A673 (cell line): ENCODE measurements at regions not wholly inside any gene's neighbourhood (a gene's known extent, or its start where the extent isn't known, plus 50 kb on each side); places are given as distances from the start of the nearest gene placed in this dataset.

Experiments used
- BruUV-seq: library from RNA; stranded (reverse); fragments of 400-500 nt; replicated peaks from 2 replicates; lab custom pipeline; 2021; lab: Mats Ljungman, UMichigan
- CTCF ChIA-PET: fragments of 300-600 bp; sonication (Branson Sonifier 250); formaldehyde crosslinking; loops from one replicate; lab custom pipeline; 2022; ENCODE audit warnings: antibody characterized with exemption; lab: Charles Lee
- POLR2A ChIA-PET: fragments of 300-600 bp; sonication (Branson Sonifier 250); formaldehyde crosslinking; loops from one replicate; lab custom pipeline; 2022; ENCODE audit warnings: antibody characterized with exemption; ENCODE audit not compliant: low non-redundant PET; lab: Charles Lee
- DNase-seq: peaks from one replicate; pipeline ENCODE4 v3.0.0-alpha.2; 2015; ENCODE audit warnings: low spot score
- H3K27ac ChIP-seq: fragments of 200-600 bp; sonication (generic); 2 replicates; pipeline ENCODE4 v1.5.1; 2016; ENCODE audit warnings: mixed run types, low read depth, mild to moderate bottlenecking, mixed read lengths, antibody characterized with exemption, low read length; ENCODE audit not compliant: poor library complexity, severe bottlenecking
- H3K27me3 ChIP-seq: fragments of 200-600 bp; sonication (generic); replicated peaks from 2 replicates; pipeline ENCODE4 v1.6.1; 2017; ENCODE audit warnings: mixed run types, low read depth, mild to moderate bottlenecking, mixed read lengths, antibody characterized with exemption, low read length; ENCODE audit not compliant: insufficient read depth, poor library complexity
- H3K36me3 ChIP-seq: fragments of 200-600 bp; sonication (generic); 2 replicates; pipeline ENCODE4 v1.6.1; 2016; ENCODE audit warnings: mixed run types, mild to moderate bottlenecking, mixed read lengths, antibody characterized with exemption, low read length; ENCODE audit not compliant: insufficient read depth, poor library complexity, severe bottlenecking
- H3K4me1 ChIP-seq: fragments of 200-600 bp; sonication (generic); 2 replicates; pipeline ENCODE4 v1.6.1; 2017; ENCODE audit warnings: mixed run types, mild to moderate bottlenecking, mixed read lengths, antibody characterized with exemption, low read length; ENCODE audit not compliant: insufficient read depth, poor library complexity, severe bottlenecking
- H3K4me3 ChIP-seq: fragments of 200-600 bp; sonication (generic); 2 replicates; pipeline ENCODE4 v1.5.1; 2016; ENCODE audit warnings: low read depth, mixed run types, mild to moderate bottlenecking, mixed read lengths, low read length; ENCODE audit not compliant: poor library complexity, severe bottlenecking
- H3K9me3 ChIP-seq: fragments of 200-600 bp; sonication (generic); 2 replicates; pipeline ENCODE4 v1.6.1; 2016; ENCODE audit warnings: mixed run types, low read depth, mild to moderate bottlenecking, mixed read lengths, antibody characterized with exemption, low read length; ENCODE audit not compliant: poor library complexity, severe bottlenecking
- CTCF ChIP-seq: fragments of 300-800, 200-600 bp; sonication (generic); conservative IDR thresholded peaks from 2 replicates; pipeline ENCODE4 v1.5.1; 2017; ENCODE audit warnings: low read depth, mild to moderate bottlenecking, antibody characterized with exemption, low read length, moderate library complexity, mixed read lengths
- EZH2 ChIP-seq: fragments of 200-600 bp; sonication (generic); IDR thresholded peaks from 2 replicates; pipeline ENCODE4 v1.6.1; 2017; ENCODE audit warnings: borderline replicate concordance, low read depth, mild to moderate bottlenecking, mixed read lengths, antibody characterized with exemption, low read length; ENCODE audit not compliant: poor library complexity, severe bottlenecking
- intact Hi-C: fragments of 100-400 bp; cut with micrococcal nuclease; formaldehyde crosslinking; loops from one replicate; pipeline ENCODE4 v1.10.0; 2022; ENCODE audit not compliant: unreplicated experiment

- Histone ChIP-seq H3K27me3 (no peaks in the 10 kb centered on the region), H3K9me3 (no peaks in the 10 kb centered on the region), H3K4me3 (peak overlapping the region; percentile 13), H3K27ac (peak overlapping the region; percentile 38), H3K36me3 (no peaks in the 10 kb centered on the region), H3K4me1 (peaks cover 25% of the 10 kb centered on the region)
- TF ChIP-seq CTCF (no peak), EZH2 (no peak)
- CTCF ChIA-PET: interaction anchor here (0.7 kb wide), 1 partner anchor 32 kb away, joined by 5 read pairs; no protein-coding TSS in a partner anchor
- DNase-seq: no peak
- intact Hi-C loops: no loop called here
- no TSS peak for BruUV-seq
- POLR2A ChIA-PET: no interaction called here
These were observed 188.3 kb downstream of the PHETA1 start for GRCh38 chr12:111180426-111181142.

- no peaks in the 10 kb centered on the region for H3K36me3 ChIP-seq
- peaks cover 25% of the 10 kb centered on the region for H3K4me1 ChIP-seq
- no TSS peak for BruUV-seq
- POLR2A ChIA-PET: no interaction called here
- DNase-seq: no peak
- no peak for TF ChIP-seq CTCF
- no peak for TF ChIP-seq EZH2
- intact Hi-C loops: loop anchor here (10.0 kb wide), 1 partner anchor 144 kb away; the partner anchor contains the start of gene CUX2
- H3K9me3 ChIP-seq: no peaks in the 10 kb centered on the region
- CTCF ChIA-PET: no interaction called here
- H3K27ac ChIP-seq: no peak overlapping the region
- H3K27me3 ChIP-seq: no peaks in the 10 kb centered on the region
- no peak overlapping the region for H3K4me3 ChIP-seq
These were observed 190.5 kb downstream of the PHETA1 start for GRCh38 chr12:111178181-111179081.

- CTCF ChIA-PET: no interaction called here
- H3K27ac ChIP-seq: no peak overlapping the region
- no peak for TF ChIP-seq EZH2
- no peak for TF ChIP-seq CTCF
- BruUV-seq: no TSS peak
- H3K4me3 ChIP-seq: no peak overlapping the region
- peaks cover 10% of the 10 kb centered on the region for H3K4me1 ChIP-seq
- POLR2A ChIA-PET: no interaction called here
- H3K36me3 ChIP-seq: no peaks in the 10 kb centered on the region
- intact Hi-C loops: loop anchor here (10.0 kb wide), 1 partner anchor 141 kb away; the partner anchor contains the start of gene CUX2
- H3K27me3 ChIP-seq: no peaks in the 10 kb centered on the region
- no peak for DNase-seq
- no peaks in the 10 kb centered on the region for H3K9me3 ChIP-seq
These were observed 193.3 kb downstream of the PHETA1 start for GRCh38 chr12:111175396-111176094.
